ENCODE measurements at regions not wholly inside any gene's neighbourhood (a gene's known extent, or its start where the extent isn't known, plus 50 kb on each side); places are given as distances from the start of the nearest gene placed in this dataset.

- no peak overlapping the region for H3K4me3 Mint-ChIP-seq (ENCODE audit: unreplicated experiment)
- no peaks in the 10 kb centered on the region for H3K4me1 Mint-ChIP-seq (ENCODE audit: low read depth, unreplicated experiment)
- no peak for DNase-seq
- TF ChIP-seq CTCF (IDR thresholded peaks at IDR 0.05; ENCODE audit: partially characterized antibody, unreplicated experiment), result no peak
- no peak overlapping the region for H3K27ac Mint-ChIP-seq (ENCODE audit: unreplicated experiment)
- H3K9me3 Mint-ChIP-seq (ENCODE audit: unreplicated experiment), result no peaks in the 10 kb centered on the region
- H3K27me3 Mint-ChIP-seq (ENCODE audit: unreplicated experiment), result no peaks in the 10 kb centered on the region
- no peaks in the 10 kb centered on the region for H3K36me3 Mint-ChIP-seq (ENCODE audit: unreplicated experiment)
Observed at GRCh38 chr5:58018016-58018415, 441.9 kb downstream of the PLK2 start.

GRCh38 chr5:58016877-58017276, 443.0 kb downstream of the PLK2 start:
- no peaks in the 10 kb centered on the region for H3K4me1 Mint-ChIP-seq (ENCODE audit: low read depth, unreplicated experiment)
- H3K9me3 Mint-ChIP-seq (ENCODE audit: unreplicated experiment), result no peaks in the 10 kb centered on the region
- H3K36me3 Mint-ChIP-seq (ENCODE audit: unreplicated experiment), result no peaks in the 10 kb centered on the region
- no peaks in the 10 kb centered on the region for H3K27me3 Mint-ChIP-seq (ENCODE audit: unreplicated experiment)
- DNase-seq, result no peak
- H3K4me3 Mint-ChIP-seq (ENCODE audit: unreplicated experiment), result no peak overlapping the region
- no peak overlapping the region for H3K27ac Mint-ChIP-seq (ENCODE audit: unreplicated experiment)
- TF ChIP-seq CTCF (IDR thresholded peaks at IDR 0.05; ENCODE audit: partially characterized antibody, unreplicated experiment), result no peak

GRCh38 chr5:58016358-58016757, 443.5 kb downstream of the PLK2 start:
- TF ChIP-seq CTCF (IDR thresholded peaks at IDR 0.05; ENCODE audit: partially characterized antibody, unreplicated experiment), result no peak
- H3K4me1 Mint-ChIP-seq (ENCODE audit: low read depth, unreplicated experiment), result no peaks in the 10 kb centered on the region
- H3K36me3 Mint-ChIP-seq (ENCODE audit: unreplicated experiment), result no peaks in the 10 kb centered on the region
- H3K27me3 Mint-ChIP-seq (ENCODE audit: unreplicated experiment), result no peaks in the 10 kb centered on the region
- H3K4me3 Mint-ChIP-seq (ENCODE audit: unreplicated experiment), result no peak overlapping the region
- DNase-seq, result no peak
- no peaks in the 10 kb centered on the region for H3K9me3 Mint-ChIP-seq (ENCODE audit: unreplicated experiment)
- H3K27ac Mint-ChIP-seq (ENCODE audit: unreplicated experiment), result no peak overlapping the region

- Mint-ChIP-seq H3K9me3 (ENCODE audit: unreplicated experiment) (no peaks in the 10 kb centered on the region), H3K27me3 (ENCODE audit: unreplicated experiment) (no peaks in the 10 kb centered on the region), H3K4me1 (ENCODE audit: low read depth, unreplicated experiment) (no peaks in the 10 kb centered on the region), H3K4me3 (ENCODE audit: unreplicated experiment) (no peak overlapping the region), H3K36me3 (ENCODE audit: unreplicated experiment) (no peaks in the 10 kb centered on the region), H3K27ac (ENCODE audit: unreplicated experiment) (no peak overlapping the region)
- no peak for DNase-seq
- no peak for TF ChIP-seq CTCF (IDR thresholded peaks at IDR 0.05; ENCODE audit: partially characterized antibody, unreplicated experiment)
Observed at GRCh38 chr5:58015175-58015574, 444.7 kb downstream of the PLK2 start.

- Mint-ChIP-seq H3K9me3 (ENCODE audit: unreplicated experiment) (no peaks in the 10 kb centered on the region), H3K27me3 (ENCODE audit: unreplicated experiment) (no peaks in the 10 kb centered on the region), H3K4me3 (ENCODE audit: unreplicated experiment) (no peak overlapping the region), H3K36me3 (ENCODE audit: unreplicated experiment) (no peaks in the 10 kb centered on the region), H3K4me1 (ENCODE audit: low read depth, unreplicated experiment) (no peaks in the 10 kb centered on the region), H3K27ac (ENCODE audit: unreplicated experiment) (no peak overlapping the region)
- DNase-seq, result no peak
- TF ChIP-seq CTCF (IDR thresholded peaks at IDR 0.05; ENCODE audit: partially characterized antibody, unreplicated experiment), result no peak
Observed at GRCh38 chr5:58013542-58014258, 446.2 kb downstream of the PLK2 start.
